NCI-H82 treated with DMSO at 0.1 percent for 48 hours (cell line): ENCODE measurements at regions not wholly inside any gene's neighbourhood (a gene's known extent, or its start where the extent isn't known, plus 50 kb on each side); places are given as distances from the start of the nearest gene placed in this dataset.

Source experiments
- DNase-seq: peaks from one replicate; lab custom pipeline; 2025; ENCODE audit not compliant: unreplicated experiment; lab: John Stamatoyannopoulos, UW

DNA sequence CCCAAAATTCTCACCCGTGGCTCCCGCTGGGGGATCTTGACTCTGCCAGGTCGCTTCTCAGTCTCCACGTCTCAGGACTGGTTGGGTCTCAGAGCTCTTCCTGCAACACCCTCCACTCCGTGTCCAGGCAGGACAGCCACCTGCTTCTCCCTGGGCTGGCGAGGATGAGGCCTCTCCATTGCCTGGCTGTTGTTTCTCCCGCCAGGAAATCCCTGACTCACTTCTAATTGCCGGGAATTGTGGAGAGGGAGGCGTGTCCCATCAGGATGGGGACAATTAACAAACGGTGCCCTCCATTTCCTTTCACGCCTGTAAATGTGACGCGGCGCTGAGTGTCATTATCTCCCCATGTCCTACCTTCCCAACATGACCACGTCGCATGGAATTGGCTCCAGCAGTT lies 204.5 kb downstream of the RBFOX3 start:
- DNase-seq = no peak

DNA sequence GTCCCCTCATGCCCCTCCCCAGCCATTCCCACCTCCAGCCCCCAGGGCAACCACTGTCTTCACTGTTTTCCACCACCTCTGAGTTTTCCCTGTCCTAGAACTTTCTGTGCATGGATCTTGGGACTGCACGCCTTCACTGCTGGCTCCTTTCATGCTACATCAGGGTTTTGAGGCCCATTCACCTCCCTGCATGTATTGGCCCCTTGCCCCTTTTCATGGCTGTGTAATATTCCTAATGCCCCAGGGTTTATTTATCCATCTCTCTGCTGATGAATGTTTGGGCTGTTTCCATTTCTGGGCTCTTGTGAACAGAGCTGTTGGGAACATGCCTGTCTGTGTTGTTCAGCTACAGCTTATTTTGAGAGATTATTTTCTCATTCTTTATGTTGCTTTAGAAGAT lies 205.0 kb downstream of the RBFOX3 start:
- no peak for DNase-seq

DNA sequence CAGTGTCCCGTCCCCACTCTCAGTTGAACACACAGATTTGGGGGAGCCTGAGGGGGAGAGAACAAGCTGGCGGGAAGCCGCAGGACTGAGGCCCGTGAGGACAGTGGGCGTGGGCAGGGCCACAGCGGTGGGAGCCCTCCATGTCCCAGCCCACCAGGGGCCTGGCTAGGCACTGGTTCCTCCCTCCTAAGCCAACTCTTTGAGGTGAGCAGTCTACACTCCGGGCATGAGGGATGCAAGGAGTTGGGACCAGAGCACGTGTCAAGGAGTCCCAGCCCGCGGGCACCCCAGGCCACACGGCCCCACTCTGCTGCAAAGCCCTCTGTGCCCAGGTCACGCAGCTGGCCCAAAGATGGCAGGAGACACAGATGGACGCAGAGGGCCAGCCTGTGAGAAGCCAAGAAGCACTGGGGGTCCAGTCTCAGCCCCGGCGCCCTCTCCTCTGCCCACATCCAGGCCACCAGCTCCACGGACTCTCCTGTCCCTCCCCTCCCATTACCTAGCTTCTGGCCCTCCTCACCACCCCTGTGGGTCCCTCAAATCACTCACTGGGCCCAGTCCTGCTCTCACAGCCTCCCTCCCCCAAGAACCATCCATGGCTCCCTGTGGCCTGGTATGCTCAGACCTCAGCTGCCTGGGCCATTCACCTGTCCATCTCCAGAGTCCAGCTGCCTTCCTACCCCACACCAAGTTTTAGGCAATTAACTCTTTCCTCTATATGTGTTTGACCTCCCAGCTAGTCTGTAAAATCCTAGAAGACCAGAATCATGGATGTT lies 206.5 kb downstream of the RBFOX3 start:
- no peak for DNase-seq

DNA sequence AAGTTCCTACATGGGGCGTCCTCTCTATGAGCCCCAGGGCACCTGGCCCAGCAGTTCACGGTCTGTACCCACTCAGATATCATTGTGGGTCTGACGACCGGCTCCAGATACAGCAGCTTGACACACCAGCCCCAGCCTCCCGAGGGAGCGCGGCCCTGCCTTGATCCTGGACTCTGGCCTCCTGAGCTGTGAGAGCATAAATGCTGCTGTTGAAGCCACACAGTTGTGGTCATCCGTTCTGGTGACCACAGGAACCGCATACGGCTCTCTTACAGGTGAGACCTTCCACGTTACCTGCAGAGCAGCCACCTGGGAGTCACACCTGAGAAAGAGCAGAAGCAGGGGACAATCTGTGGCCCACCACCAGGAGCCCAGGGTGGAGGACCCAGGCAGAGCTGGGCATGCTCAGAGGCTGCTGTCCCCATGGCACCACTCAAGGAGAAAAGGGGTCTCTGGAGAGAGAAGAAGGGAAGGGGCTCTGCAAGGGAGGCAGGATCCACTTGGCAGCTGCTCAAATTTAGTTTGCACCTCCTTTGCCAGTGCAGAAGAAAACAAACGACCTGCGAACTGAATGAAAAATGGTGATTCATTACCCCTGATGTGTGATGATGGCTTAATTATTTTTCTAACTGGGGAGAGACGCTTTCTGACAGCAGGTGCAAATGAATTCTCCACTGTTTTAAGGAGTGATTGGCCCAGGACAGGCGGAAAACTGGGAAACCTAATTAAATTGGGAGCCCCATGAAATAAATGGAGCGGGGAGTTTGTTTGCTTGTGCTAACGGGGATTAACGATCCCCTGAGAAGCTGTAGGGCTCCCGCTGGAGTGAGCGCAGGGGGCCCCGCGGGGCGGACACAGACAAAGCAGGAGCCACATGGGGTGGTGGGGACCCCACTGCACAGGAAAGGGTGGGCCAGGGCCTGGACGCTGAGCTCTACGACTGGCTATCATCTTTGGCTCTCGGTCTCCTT lies 208.9 kb downstream of the RBFOX3 start:
- DNase-seq = no peak

DNA sequence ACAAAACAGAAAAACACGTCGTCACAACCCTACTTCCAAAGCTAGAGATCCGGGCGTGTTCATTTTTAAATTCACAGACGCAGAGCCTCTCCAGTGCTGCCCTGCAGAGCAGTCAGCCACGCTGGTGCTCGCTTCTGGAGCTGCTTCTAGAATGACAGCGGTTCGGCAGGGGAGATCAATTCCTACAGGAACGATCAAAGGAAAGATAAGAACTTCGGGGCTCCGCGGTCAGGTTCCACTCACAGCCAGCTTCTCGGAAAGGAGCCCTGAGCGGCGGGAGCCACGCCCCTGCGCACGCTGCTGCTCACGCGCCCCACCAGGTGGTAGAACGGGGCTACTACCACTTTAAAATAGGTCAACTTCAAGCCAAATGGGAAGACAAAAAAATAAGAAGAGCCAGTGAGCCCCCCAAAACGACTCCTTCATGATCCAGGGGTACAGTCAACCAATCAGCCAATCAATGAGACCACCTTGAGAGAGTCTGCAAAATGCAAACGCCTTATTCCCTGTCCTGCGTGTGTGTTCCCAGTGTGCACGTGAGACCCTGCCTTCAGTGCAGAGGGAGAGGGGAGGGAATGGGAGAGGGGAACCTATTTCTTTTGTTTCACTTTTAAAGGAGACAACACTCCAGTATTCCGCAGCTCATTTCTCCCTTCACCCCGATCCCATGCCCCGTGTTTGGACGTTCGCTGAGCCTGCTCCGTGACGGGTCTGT lies 209.7 kb downstream of the RBFOX3 start:
- DNase-seq = peak; percentile 28

DNA sequence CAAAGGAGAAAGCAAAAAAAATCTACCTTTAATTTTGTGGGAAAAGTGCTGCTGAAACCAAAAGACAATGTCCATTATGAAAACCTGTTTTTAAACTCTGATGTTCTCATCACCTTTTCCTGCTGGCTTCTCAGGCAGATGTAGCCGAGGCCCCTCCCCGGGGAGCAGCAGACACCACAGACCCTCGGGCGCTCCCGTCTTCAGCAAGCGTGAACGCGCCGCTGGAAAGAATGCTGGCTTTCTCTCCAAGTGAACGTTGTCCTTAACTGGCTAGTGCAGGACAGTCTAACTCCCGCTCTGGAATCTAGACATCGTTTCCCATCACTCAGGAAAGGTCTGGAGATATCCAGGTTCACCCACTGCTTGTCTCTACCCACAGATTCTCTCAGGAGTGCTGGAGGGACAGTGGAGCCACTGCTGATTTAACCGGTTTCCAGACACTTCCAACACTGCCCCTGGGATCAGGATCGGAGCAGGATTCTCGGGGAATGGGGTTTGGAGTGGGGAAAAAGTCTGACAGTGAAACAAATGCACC lies 211.2 kb downstream of the RBFOX3 start:
- DNase-seq = no peak

DNA sequence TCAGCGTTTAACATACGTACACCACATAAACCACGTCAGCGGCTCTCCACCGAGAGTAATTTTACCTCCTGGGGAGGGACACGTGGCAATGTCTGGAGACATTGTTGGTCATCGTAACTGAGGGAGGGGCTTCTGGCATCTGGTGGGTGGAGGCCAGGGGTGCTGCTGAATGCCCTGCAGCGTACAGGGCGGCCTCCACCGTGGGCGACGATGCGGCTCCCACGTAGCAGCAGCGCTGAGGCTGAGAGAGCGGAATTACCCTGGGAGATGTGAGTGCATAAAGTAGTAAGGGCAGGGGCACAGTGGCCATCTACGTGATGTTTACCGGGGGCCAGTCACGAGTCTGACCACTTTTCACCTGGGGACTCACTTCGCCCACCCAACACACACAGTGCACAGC lies 212.4 kb downstream of the RBFOX3 start:
- DNase-seq = no peak

DNA sequence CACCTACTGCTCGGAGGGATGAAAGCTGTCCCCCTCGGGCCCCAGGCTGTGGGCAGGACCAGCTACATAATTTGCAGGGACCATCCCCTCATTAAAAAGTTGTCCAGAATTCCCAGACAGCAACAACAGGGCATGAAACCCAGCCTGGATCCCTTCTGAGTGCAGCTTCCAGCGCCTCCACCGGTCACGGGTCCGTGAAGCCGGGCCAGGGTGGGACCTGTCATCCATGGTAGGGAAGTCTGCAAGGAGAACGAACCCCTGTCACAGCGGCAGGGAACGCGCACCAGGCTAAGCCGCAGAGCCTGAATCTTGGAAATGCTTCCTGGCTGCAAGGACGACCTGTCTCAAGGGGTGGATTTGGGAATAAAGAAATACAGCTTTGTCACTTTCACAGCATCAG lies 214.2 kb downstream of the RBFOX3 start:
- no peak for DNase-seq

DNA sequence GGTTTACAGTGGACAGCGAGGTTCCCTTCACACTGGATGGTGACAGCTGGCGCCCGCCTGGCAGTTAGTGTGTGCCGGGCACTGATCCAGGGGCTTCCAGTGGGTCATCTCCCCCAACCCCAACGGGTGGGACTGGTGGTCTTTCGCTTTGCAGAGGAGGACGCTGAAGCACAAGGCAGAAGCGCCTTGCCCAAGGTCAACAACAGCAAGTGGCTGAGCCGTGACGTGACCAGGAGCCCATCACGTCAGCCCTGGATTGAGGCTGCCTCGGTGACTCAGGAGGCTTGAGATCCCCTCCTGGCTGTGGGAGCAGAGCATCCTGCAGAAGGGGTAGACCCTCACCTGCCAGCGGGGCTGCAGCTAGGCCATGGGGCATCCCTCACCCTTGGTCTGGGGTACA lies 215.3 kb downstream of the RBFOX3 start:
- DNase-seq = no peak

DNA sequence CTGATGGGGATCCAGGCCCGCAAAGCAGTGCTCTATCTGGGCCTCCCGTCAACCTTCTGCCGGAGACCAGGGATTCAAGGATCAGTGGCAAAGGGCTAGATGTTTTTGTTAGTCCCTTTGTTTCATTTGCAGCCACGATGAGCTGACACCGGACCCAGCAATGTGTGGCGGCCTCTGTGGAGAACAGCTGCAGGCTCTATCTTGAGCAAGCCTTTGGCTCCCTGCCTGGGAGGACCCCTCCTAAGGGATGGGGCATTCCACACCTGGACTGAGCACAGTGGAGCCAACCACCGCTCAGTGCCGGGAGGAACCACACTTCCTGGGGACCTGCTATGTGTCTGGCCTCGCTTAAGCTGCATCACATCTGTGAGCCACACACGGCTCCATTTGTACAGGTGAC lies 215.8 kb downstream of the RBFOX3 start:
- DNase-seq = no peak

DNA sequence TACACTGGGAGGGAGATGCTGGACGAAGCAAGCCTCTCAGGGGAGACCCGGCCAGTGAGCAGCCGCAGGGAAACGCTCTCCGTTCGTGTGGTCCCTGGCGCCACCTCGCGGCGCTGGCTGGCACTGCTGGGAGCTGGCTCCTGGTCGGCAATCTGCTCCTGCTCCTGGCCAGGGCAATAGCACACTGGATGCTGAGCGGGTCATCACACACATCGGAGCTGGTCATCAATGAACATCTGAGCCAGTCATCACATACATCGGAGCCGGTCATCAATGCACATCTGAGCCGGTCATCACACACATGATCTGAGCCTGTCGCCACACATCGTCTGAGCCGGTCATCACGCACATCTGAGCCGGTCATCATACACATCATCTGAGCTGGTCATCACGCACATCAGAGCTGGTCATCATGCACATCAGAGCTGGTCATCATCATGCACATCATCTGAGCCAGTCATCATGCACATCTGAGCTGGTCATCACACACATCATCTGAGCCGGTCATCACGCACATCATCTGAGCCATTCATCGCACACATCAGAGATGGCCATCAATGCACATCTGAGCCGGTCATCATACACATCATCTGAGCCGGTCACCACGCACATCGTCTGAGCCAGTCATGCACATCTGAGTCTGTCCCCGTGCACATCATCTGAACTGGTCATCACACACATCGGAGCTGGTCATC lies 217.3 kb downstream of the RBFOX3 start:
- DNase-seq = peak; percentile 20

DNA sequence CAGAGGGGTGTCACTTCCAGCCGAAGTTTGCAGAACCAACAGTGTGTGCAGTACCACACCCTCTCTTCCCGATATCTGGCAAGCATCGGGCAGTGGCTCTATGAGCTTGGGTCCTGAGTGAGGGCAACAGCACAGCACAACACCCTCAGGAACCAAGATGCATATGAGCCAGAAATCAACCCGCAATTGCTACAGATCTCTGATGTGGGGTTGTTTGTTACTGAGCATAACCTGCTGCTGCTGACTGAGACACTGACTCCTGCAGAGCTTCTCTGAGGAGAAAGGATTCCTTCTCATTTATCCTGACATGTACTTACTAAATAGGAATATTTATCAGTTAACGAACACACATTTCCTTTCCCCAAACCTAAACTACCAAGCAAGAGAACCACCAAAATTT lies 218.3 kb downstream of the RBFOX3 start:
- DNase-seq = no peak

DNA sequence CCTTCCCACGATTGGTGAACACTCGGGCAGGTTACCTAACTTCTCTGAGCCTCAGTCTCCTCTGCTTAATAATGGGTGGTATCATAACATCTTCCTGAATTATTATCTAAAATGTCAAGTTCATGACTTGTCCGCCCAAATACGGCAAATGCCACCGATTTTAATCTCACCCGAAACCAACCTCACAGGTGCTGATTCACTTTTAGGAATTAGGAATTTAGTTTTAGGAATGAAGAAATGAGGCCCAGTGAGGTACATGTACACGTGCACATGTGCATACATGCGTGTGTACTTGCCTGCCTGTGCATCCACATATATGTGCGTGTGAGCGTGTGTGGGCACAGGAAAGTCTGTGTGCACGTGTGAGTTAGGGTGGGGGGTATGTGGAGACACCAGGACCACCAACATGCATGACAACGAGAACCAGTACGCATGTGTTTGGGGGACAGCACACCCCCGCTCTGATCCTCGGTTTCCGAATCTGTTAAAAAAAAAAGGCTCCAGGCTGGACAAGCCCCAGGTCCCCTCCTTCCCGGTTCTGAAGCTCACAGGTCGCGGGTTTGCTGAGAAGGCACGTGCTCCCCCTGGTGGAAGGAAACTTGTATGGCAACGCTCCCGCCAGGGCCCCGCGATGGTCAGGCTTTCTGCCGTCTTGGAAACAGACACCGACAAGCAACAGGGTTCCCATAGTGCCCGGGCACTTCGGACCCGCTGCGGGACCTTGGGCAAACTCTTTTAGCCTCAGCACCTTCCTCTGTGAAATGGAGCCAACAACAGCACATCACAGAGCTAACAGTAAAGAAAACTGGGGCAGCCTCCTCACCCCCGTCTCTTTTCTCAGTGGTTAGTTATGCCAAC lies 219.2 kb downstream of the RBFOX3 start:
- DNase-seq = peak; percentile 55

DNA sequence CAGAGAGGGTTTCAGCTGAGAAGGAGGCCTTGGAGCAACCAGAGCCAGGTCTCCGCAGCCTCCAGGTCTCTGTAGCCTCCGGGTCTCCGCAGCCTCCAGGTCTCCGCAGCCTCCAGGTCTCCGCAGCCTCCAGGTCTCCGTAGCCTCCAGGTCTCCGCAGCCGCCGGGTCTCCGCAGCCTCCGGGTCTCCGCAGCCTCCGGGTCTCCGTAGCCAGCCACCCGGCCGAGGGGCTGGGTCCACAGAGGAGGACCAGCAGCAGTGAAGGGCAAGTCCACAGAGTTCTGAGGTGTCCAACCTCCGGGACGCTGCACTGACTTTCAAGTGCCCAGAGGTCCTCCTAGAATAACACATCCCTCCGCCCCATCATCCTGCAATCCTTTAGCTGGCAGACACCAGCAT lies 221.0 kb downstream of the RBFOX3 start:
- DNase-seq = no peak

DNA sequence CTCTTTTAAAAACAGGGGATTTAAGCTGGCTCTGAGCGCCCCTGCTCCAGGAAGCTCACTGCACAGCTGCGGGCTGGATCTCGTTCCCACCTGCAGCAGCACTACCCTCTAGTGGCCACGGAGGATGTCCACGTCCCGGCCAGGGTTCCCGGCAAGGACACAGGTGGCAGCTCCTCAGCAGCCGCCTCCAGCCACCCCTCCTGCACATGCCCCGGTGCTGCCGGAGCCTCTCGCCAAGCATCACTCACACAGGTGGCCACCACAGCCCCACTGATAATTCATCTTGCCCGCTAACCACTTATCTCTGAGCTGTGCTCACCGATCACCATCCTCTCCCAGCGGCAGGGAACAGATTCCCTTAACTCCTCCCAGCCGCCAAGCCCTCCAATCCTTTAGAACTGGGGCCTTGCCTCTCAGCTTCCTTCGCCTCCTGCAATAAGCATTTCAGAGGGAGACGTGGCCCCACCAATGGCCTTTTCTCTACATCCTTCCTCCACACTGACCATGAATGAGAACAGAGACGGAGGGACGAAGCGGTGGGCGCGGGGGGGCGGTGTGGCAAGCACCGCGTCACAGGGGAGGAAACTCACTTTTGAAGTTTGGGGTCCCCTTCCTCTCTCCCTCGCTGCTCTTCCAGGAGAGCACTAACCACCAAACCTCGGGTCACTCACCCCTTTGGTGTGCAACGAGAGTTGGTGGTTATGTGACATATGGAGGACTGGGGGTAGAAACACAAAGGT lies 222.1 kb downstream of the RBFOX3 start:
- peak; percentile 53 for DNase-seq

DNA sequence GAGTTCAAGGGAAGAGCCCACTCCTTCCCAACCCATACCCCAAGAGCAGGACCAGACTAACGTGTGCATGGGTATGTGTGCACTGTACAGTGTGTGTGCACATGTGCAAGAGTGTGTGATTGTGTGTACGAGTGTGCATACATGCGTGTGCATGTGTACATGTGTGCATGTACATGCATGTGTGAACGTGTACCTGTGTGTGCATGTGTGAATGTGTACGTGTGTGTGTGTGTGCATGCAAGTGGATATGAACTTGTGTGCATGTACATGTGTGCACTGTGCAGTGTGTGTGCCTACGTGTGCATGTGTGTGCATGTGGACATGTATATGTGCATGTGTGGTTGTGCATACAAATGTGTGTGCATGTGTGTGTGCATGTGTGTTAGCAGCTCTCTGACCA lies 223.1 kb downstream of the RBFOX3 start:
- DNase-seq = no peak

DNA sequence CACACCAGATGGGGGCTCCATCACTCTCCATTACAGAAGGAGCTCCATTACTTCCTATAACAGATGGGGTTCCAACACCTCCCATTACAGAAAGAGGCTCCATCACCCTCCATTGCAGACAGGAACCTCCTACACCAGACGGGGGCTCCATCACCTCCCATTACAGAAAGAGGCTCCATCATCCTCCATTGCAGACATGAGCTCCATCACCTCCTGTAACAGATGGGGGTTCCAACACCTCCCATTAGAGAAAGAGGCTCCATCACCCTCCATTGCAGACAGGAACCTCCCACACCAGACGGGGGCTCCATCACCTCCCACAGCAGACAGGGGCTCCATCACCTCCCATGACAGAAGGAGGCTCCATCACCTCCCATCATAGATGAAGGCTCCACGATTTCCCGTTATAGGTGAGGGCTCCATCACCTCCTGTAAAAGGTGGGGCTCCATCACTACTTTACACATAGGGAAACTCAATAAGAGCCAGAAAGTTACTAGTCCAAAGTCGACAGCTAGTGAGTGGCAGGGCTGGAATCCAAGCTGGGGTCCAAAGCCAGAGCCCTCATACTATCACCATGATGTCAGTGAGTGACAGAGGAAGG lies 224.8 kb downstream of the RBFOX3 start:
- no peak for DNase-seq

DNA sequence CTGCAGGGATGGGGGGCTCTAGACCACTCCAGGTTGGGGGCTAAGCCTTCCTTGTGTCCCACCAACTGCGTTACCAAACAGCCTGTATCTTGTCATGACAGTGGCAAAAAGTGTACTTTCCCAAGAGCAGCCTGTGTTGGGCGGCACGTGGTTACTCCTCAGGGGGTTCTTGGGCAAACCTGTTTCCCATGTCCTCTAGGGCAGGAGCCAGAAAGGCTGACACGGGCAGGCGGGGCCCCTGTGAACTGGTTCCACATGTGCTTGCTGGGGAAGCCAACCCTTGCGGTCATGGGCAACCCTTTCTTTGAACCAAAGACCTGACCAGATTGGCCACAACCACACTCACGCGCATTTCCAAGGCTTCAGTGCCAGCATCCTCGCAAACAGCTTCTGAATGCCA lies 228.5 kb downstream of the RBFOX3 start:
- DNase-seq = no peak
